ENCODE measurements at regions not wholly inside any gene's neighbourhood (a gene's known extent, or its start where the extent isn't known, plus 50 kb on each side); places are given as distances from the start of the nearest gene placed in this dataset.

GRCh38 chr5:107277485-107278125 lies 393.1 kb downstream of the EFNA5 start:
- Histone ChIP-seq H3K4me3 (ENCODE audit: low read depth, low read length, poor library complexity, severe bottlenecking) (no peak overlapping the region), H3K4me1 (ENCODE audit: insufficient read depth, low read length, poor library complexity, severe bottlenecking) (no peaks in the 10 kb centered on the region), H3K36me3 (ENCODE audit: insufficient read depth, low read length, poor library complexity, severe bottlenecking) (no peaks in the 10 kb centered on the region), H3K9me3 (ENCODE audit: low read depth, low read length, poor library complexity, severe bottlenecking) (no peaks in the 10 kb centered on the region), H3K27me3 (replicated peaks; ENCODE audit: insufficient read depth, low read depth, low read length, poor library complexity) (no peaks in the 10 kb centered on the region), H3K27ac (ENCODE audit: low read depth, low read length, poor library complexity, severe bottlenecking) (no peak overlapping the region)
- no TSS peak for BruUV-seq (replicated peaks)
- no peak for TF ChIP-seq EZH2 (IDR thresholded peaks at IDR 0.05; ENCODE audit: borderline replicate concordance, low read depth, low read length, poor library complexity, severe bottlenecking)
- no peak for TF ChIP-seq CTCF (conservative IDR thresholded peaks at IDR 0.05; ENCODE audit: low read depth, low read length)
- ChIA-PET POLR2A (ENCODE audit: low non-redundant PET) (no interaction called here), CTCF (no interaction called here)
- intact Hi-C loops (cut with micrococcal nuclease; ENCODE audit: unreplicated experiment): no loop called here
- no peak for DNase-seq (ENCODE audit: low spot score)

GRCh38 chr5:107275333-107275732 lies 395.4 kb downstream of the EFNA5 start:
- H3K4me3 ChIP-seq (ENCODE audit: low read depth, low read length, poor library complexity, severe bottlenecking): no peak overlapping the region
- no peaks in the 10 kb centered on the region for H3K4me1 ChIP-seq (ENCODE audit: insufficient read depth, low read length, poor library complexity, severe bottlenecking)
- no TSS peak for BruUV-seq (replicated peaks)
- H3K9me3 ChIP-seq (ENCODE audit: low read depth, low read length, poor library complexity, severe bottlenecking): no peaks in the 10 kb centered on the region
- no peak for DNase-seq (ENCODE audit: low spot score)
- intact Hi-C loops (cut with micrococcal nuclease; ENCODE audit: unreplicated experiment): no loop called here
- H3K27me3 ChIP-seq (replicated peaks; ENCODE audit: insufficient read depth, low read depth, low read length, poor library complexity): no peaks in the 10 kb centered on the region
- CTCF ChIA-PET: no interaction called here
- POLR2A ChIA-PET (ENCODE audit: low non-redundant PET): interaction anchor here (0.7 kb wide), 1 partner anchor 592 kb away, joined by 3 read pairs; no protein-coding TSS in a partner anchor
- H3K27ac ChIP-seq (ENCODE audit: low read depth, low read length, poor library complexity, severe bottlenecking): no peak overlapping the region
- H3K36me3 ChIP-seq (ENCODE audit: insufficient read depth, low read length, poor library complexity, severe bottlenecking): no peaks in the 10 kb centered on the region
- no peak for TF ChIP-seq EZH2 (IDR thresholded peaks at IDR 0.05; ENCODE audit: borderline replicate concordance, low read depth, low read length, poor library complexity, severe bottlenecking)
- no peak for TF ChIP-seq CTCF (conservative IDR thresholded peaks at IDR 0.05; ENCODE audit: low read depth, low read length)

- Histone ChIP-seq H3K4me1 (ENCODE audit: insufficient read depth, low read length, poor library complexity, severe bottlenecking) (no peaks in the 10 kb centered on the region), H3K4me3 (ENCODE audit: low read depth, low read length, poor library complexity, severe bottlenecking) (no peak overlapping the region), H3K9me3 (ENCODE audit: low read depth, low read length, poor library complexity, severe bottlenecking) (no peaks in the 10 kb centered on the region), H3K27me3 (replicated peaks; ENCODE audit: insufficient read depth, low read depth, low read length, poor library complexity) (no peaks in the 10 kb centered on the region), H3K27ac (ENCODE audit: low read depth, low read length, poor library complexity, severe bottlenecking) (no peak overlapping the region), H3K36me3 (ENCODE audit: insufficient read depth, low read length, poor library complexity, severe bottlenecking) (no peaks in the 10 kb centered on the region)
- ChIA-PET CTCF (no interaction called here), POLR2A (ENCODE audit: low non-redundant PET) (no interaction called here)
- TF ChIP-seq EZH2 (IDR thresholded peaks at IDR 0.05; ENCODE audit: borderline replicate concordance, low read depth, low read length, poor library complexity, severe bottlenecking) (no peak), CTCF (conservative IDR thresholded peaks at IDR 0.05; ENCODE audit: low read depth, low read length) (no peak)
- no TSS peak for BruUV-seq (replicated peaks)
- intact Hi-C loops (cut with micrococcal nuclease; ENCODE audit: unreplicated experiment): no loop called here
- DNase-seq (ENCODE audit: low spot score): no peak
These were observed 396.2 kb downstream of the EFNA5 start for GRCh38 chr5:107274571-107274970.

All from A673 (cell line).